ENCODE measurements at regions not wholly inside any gene's neighbourhood (a gene's known extent, or its start where the extent isn't known, plus 50 kb on each side); places are given as distances from the start of the nearest gene placed in this dataset.
A peak's percentile ranks its signal among the peaks of the same experiment; 100 is the strongest.

DNA sequence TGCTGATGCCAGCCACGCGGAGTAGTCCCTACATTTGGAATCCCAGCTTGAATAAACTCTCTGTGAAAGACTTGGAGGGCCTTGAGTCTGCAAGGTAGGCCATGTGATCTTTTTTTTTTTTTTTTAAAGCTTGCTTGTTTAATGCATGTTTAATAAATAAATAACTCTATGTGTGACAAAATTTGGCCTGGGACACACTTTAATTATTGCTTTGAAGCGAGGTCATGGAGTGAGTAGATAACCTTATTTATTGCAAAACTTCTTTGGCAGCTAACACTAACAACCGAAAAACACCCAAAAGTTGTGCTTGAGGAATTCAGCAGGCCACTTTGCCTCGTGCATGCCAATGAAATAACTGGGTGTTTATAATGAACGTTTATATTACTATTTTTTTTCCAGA, 382.2 kb downstream of the FLRT2 start:
- no peaks in the 10 kb centered on the region for H3K27me3 ChIP-seq (ENCODE audit: insufficient read depth)
- no peaks in the 10 kb centered on the region for H3K9me2 ChIP-seq (ENCODE audit: insufficient read depth)
- H3K4me1 ChIP-seq (ENCODE audit: insufficient read depth) = no peaks in the 10 kb centered on the region; the same call in 1 of the 2 replicates
- H3K4me1 Mint-ChIP-seq = peaks cover 16% of the 10 kb centered on the region
- ATAC-seq (no peak), DNase-seq (ENCODE audit: low spot score) (no peak)
- H3K27me3 Mint-ChIP-seq (ENCODE audit: insufficient read depth, low read depth, poor library complexity) = peaks cover 5% of the 10 kb centered on the region
- H3K79me2 ChIP-seq (replicated peaks; ENCODE audit: insufficient read depth) = no peaks in the 10 kb centered on the region
- H3K4me3 Mint-ChIP-seq = no peak overlapping the region
- 0 out of 2 replicates have a peak overlapping the region, but pooled peaks have one; percentile 52 for H2AFZ ChIP-seq
- no peak overlapping the region for H3K27ac Mint-ChIP-seq
- no peaks in the 10 kb centered on the region for H3F3A ChIP-seq (replicated peaks; ENCODE audit: low read depth)
- H3K36me3 ChIP-seq (ENCODE audit: insufficient read depth) = no peaks in the 10 kb centered on the region
- H3K4me3 ChIP-seq = no peak overlapping the region
- peaks cover 7% of the 10 kb centered on the region for H3K9me3 Mint-ChIP-seq
- peaks cover 10% of the 10 kb centered on the region; the same call in 2 of the 3 replicates for H3K36me3 Mint-ChIP-seq (ENCODE audit: low read depth)
- no peaks in the 10 kb centered on the region for H4K20me1 ChIP-seq (replicated peaks; ENCODE audit: insufficient read depth)
- TF ChIP-seq, protein P1, sequence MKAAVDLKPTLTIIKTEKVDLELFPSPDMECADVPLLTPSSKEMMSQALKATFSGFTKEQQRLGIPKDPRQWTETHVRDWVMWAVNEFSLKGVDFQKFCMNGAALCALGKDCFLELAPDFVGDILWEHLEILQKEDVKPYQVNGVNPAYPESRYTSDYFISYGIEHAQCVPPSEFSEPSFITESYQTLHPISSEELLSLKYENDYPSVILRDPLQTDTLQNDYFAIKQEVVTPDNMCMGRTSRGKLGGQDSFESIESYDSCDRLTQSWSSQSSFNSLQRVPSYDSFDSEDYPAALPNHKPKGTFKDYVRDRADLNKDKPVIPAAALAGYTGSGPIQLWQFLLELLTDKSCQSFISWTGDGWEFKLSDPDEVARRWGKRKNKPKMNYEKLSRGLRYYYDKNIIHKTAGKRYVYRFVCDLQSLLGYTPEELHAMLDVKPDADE (IDR thresholded peaks at IDR 0.05) = no peak
- no peak for TF ChIP-seq CREB1 (CRISPR knock-in tag; IDR thresholded peaks at IDR 0.05; ENCODE audit: low read depth)
- no peak for TF ChIP-seq JUNB (IDR thresholded peaks at IDR 0.05; ENCODE audit: unreplicated experiment)
- TF ChIP-seq, protein P2, sequence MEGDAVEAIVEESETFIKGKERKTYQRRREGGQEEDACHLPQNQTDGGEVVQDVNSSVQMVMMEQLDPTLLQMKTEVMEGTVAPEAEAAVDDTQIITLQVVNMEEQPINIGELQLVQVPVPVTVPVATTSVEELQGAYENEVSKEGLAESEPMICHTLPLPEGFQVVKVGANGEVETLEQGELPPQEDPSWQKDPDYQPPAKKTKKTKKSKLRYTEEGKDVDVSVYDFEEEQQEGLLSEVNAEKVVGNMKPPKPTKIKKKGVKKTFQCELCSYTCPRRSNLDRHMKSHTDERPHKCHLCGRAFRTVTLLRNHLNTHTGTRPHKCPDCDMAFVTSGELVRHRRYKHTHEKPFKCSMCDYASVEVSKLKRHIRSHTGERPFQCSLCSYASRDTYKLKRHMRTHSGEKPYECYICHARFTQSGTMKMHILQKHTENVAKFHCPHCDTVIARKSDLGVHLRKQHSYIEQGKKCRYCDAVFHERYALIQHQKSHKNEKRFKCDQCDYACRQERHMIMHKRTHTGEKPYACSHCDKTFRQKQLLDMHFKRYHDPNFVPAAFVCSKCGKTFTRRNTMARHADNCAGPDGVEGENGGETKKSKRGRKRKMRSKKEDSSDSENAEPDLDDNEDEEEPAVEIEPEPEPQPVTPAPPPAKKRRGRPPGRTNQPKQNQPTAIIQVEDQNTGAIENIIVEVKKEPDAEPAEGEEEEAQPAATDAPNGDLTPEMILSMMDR (conservative IDR thresholded peaks at IDR 0.05; ENCODE audit: low read depth in 2 of 2) = no peak
- TF ChIP-seq POLR2AphosphoS5 (IDR thresholded peaks at IDR 0.05; ENCODE audit: low read depth) = no peak
- TF ChIP-seq EZH2phosphoT487 (IDR thresholded peaks at IDR 0.05; ENCODE audit: unreplicated experiment) = no peak
- TF ChIP-seq, protein P3, sequence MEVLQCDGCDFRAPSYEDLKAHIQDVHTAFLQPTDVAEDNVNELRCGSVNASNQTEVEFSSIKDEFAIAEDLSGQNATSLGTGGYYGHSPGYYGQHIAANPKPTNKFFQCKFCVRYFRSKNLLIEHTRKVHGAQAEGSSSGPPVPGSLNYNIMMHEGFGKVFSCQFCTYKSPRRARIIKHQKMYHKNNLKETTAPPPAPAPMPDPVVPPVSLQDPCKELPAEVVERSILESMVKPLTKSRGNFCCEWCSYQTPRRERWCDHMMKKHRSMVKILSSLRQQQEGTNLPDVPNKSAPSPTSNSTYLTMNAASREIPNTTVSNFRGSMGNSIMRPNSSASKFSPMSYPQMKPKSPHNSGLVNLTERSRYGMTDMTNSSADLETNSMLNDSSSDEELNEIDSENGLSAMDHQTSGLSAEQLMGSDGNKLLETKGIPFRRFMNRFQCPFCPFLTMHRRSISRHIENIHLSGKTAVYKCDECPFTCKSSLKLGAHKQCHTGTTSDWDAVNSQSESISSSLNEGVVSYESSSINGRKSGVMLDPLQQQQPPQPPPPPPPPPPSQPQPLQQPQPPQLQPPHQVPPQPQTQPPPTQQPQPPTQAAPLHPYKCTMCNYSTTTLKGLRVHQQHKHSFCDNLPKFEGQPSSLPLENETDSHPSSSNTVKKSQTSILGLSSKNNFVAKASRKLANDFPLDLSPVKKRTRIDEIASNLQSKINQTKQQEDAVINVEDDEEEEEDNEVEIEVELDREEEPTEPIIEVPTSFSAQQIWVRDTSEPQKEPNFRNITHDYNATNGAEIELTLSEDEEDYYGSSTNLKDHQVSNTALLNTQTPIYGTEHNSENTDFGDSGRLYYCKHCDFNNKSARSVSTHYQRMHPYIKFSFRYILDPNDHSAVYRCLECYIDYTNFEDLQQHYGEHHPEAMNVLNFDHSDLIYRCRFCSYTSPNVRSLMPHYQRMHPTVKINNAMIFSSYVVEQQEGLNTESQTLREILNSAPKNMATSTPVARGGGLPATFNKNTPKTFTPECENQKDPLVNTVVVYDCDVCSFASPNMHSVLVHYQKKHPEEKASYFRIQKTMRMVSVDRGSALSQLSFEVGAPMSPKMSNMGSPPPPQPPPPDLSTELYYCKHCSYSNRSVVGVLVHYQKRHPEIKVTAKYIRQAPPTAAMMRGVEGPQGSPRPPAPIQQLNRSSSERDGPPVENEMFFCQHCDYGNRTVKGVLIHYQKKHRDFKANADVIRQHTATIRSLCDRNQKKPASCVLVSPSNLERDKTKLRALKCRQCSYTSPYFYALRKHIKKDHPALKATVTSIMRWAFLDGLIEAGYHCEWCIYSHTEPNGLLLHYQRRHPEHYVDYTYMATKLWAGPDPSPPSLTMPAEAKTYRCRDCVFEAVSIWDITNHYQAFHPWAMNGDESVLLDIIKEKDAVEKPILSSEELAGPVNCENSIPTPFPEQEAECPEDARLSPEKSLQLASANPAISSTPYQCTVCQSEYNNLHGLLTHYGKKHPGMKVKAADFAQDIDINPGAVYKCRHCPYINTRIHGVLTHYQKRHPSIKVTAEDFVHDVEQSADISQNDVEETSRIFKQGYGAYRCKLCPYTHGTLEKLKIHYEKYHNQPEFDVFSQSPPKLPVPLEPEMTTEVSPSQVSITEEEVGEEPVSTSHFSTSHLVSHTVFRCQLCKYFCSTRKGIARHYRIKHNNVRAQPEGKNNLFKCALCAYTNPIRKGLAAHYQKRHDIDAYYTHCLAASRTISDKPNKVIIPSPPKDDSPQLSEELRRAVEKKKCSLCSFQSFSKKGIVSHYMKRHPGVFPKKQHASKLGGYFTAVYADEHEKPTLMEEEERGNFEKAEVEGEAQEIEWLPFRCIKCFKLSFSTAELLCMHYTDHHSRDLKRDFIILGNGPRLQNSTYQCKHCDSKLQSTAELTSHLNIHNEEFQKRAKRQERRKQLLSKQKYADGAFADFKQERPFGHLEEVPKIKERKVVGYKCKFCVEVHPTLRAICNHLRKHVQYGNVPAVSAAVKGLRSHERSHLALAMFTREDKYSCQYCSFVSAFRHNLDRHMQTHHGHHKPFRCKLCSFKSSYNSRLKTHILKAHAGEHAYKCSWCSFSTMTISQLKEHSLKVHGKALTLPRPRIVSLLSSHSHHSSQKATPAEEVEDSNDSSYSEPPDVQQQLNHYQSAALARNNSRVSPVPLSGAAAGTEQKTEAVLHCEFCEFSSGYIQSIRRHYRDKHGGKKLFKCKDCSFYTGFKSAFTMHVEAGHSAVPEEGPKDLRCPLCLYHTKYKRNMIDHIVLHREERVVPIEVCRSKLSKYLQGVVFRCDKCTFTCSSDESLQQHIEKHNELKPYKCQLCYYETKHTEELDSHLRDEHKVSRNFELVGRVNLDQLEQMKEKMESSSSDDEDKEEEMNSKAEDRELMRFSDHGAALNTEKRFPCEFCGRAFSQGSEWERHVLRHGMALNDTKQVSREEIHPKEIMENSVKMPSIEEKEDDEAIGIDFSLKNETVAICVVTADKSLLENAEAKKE (CRISPR knock-in tag; IDR thresholded peaks at IDR 0.05) = no peak
- TF ChIP-seq, protein P4, sequence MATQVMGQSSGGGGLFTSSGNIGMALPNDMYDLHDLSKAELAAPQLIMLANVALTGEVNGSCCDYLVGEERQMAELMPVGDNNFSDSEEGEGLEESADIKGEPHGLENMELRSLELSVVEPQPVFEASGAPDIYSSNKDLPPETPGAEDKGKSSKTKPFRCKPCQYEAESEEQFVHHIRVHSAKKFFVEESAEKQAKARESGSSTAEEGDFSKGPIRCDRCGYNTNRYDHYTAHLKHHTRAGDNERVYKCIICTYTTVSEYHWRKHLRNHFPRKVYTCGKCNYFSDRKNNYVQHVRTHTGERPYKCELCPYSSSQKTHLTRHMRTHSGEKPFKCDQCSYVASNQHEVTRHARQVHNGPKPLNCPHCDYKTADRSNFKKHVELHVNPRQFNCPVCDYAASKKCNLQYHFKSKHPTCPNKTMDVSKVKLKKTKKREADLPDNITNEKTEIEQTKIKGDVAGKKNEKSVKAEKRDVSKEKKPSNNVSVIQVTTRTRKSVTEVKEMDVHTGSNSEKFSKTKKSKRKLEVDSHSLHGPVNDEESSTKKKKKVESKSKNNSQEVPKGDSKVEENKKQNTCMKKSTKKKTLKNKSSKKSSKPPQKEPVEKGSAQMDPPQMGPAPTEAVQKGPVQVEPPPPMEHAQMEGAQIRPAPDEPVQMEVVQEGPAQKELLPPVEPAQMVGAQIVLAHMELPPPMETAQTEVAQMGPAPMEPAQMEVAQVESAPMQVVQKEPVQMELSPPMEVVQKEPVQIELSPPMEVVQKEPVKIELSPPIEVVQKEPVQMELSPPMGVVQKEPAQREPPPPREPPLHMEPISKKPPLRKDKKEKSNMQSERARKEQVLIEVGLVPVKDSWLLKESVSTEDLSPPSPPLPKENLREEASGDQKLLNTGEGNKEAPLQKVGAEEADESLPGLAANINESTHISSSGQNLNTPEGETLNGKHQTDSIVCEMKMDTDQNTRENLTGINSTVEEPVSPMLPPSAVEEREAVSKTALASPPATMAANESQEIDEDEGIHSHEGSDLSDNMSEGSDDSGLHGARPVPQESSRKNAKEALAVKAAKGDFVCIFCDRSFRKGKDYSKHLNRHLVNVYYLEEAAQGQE (IDR thresholded peaks at IDR 0.05; ENCODE audit: unreplicated experiment) = no peak
- H3K4me2 ChIP-seq = no peak overlapping the region
- no peak overlapping the region for H3K27ac ChIP-seq (ENCODE audit: low read depth)

Measured in GM23338 (cell line).